Adrenal gland (tissue), 9 donors: ENCODE measurements at regions not wholly inside any gene's neighbourhood (a gene's known extent, or its start where the extent isn't known, plus 50 kb on each side); places are given as distances from the start of the nearest gene placed in this dataset.

Experiments used
- DNase-seq, 7 donors: peaks; one replicate each; pipeline ENCODE4 v3.0.0-alpha.2; 2019 to 2020
- H3K27ac ChIP-seq, 5 donors: fragments of 200-600 bp; sonication (generic) in 4 of 5; 1 replicate in 3 of 5; 2 replicates in 2 of 5; pipeline versions ENCODE4 v1.5.1 to v1.8.0; 2016 to 2020; ENCODE audit warnings: mild to moderate bottlenecking in 1 of 5
- H3K27me3 ChIP-seq: fragments of 200-600 bp; 2 replicates; pipeline ENCODE4 v1.8.0; 2021
- H3K36me3 ChIP-seq, 2 donors: fragments of 200-600 bp; replicated peaks in 1 of 2; 1 replicate in 1 of 2; 2 replicates in 1 of 2; pipeline versions ENCODE4 v1.5.1 to v1.8.0; 2018 to 2022
- H3K4me1 ChIP-seq, 2 donors: fragments of 200-600 bp; replicated peaks in 1 of 2; 1 replicate in 1 of 2; 2 replicates in 1 of 2; pipeline versions ENCODE4 v1.5.1 to v1.8.0; 2018 to 2021
- H3K4me3 ChIP-seq, 4 donors: fragments of 200-600 bp; sonication (generic) in 3 of 4; one replicate each; pipeline ENCODE4 v1.5.1; 2016 to 2018
- H3K9me3 ChIP-seq, 3 donors: fragments of 200-600 bp; sonication (generic) in 1 of 3; replicated peaks in 1 of 3; 1 replicate in 2 of 3; 2 replicates in 1 of 3; pipeline versions ENCODE4 v1.5.1 to v1.8.0; 2016 to 2021
- POLR2A ChIP-seq, 2 donors: fragments of 450-650 bp; IDR thresholded peaks; one replicate each; pipeline ENCODE4 v1.6.1; 2017; ENCODE audit warnings: antibody characterized with exemption in 2 of 2, mild to moderate bottlenecking in 2 of 2, moderate library complexity in 1 of 2
- WGBS, 4 donors: extraction: QIAGEN DNeasy Blood & Tissue Kit in 2 of 4; methylation state at CpG; one replicate each; pipeline versions ENCODE4 v1.1.5 to v1.1.7; 2013 to 2017; 5-methylcytosine and 5-hydroxymethylcytosine counted together
- intact Hi-C, 2 donors: fragments of 100-400 bp; cut with DNase I; formaldehyde crosslinking; loops; one replicate each; pipeline versions ENCODE4 v1.14.1 to v1.15.0; 2022 to 2023
- TF ChIP-seq, protein P1 (sequence below), 6 experiments: fragments of 450-650 bp in 4 of 6; fragments of 200-600 bp in 2 of 6; sonication (generic) in 1 of 6; IDR thresholded peaks; 1 replicate in 5 of 6; 2 replicates in 1 of 6; pipeline versions ENCODE4 v1.5.1 to v1.8.0; 2016 to 2021; ENCODE audit warnings: antibody characterized with exemption in 6 of 6, mild to moderate bottlenecking in 2 of 6, moderate library complexity in 1 of 6
- donor health status: healthy with polysubstance abuse.
- donor health status: Bipolar disorder and iron deficiency.
- donor health status: DM: yes; HTN: yes; CAD: no.
- donor health status: DM: no; HTN: no; CAD: no.
- donor health status: DM: no; HTN: no; CAD: no.

DNA sequence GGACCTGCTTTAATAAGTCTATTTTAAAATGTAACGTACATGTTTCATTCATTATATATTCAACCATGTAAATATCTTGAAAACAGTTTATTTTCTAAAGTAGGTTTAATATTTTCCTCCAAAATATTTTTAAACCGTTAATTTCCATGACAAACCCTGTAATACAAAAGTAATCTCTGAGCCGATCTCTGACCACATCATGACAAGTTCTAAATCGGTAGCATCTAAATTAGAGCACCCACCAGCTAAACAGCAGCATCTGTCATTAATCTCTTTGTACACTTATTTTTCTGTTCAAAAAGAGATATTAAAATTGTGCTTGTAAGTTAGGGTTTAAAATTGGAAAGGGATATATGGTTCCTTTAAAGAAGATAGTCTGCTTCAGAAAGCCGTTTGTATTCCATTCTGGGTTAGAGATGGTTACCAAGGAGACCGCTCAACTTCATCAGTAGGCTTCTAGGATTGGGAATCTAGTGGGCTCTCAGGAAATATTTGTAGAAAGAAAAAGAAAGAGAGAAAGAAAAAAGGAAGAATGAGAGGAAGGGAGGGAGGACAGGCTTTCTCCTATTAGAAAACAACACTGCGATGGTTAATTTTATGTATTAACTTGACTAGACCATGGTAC, 232.5 kb upstream of the FOXN3 start:
- H3K36me3 ChIP-seq, result no peaks in the 10 kb centered on the region
- no peaks in the 10 kb centered on the region for H3K27me3 ChIP-seq
- H3K4me3 ChIP-seq, result no peak overlapping the region
- TF ChIP-seq POLR2A (IDR thresholded peaks at IDR 0.05), result no peak
- TF ChIP-seq, protein P1, sequence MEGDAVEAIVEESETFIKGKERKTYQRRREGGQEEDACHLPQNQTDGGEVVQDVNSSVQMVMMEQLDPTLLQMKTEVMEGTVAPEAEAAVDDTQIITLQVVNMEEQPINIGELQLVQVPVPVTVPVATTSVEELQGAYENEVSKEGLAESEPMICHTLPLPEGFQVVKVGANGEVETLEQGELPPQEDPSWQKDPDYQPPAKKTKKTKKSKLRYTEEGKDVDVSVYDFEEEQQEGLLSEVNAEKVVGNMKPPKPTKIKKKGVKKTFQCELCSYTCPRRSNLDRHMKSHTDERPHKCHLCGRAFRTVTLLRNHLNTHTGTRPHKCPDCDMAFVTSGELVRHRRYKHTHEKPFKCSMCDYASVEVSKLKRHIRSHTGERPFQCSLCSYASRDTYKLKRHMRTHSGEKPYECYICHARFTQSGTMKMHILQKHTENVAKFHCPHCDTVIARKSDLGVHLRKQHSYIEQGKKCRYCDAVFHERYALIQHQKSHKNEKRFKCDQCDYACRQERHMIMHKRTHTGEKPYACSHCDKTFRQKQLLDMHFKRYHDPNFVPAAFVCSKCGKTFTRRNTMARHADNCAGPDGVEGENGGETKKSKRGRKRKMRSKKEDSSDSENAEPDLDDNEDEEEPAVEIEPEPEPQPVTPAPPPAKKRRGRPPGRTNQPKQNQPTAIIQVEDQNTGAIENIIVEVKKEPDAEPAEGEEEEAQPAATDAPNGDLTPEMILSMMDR (IDR thresholded peaks at IDR 0.05), result no peak
- WGBS, 4 donors, result 79 to 87% (median 80%) methylated on average over 7 of the region's 7 CpGs
- no peaks in the 10 kb centered on the region for H3K4me1 ChIP-seq
- no peak for DNase-seq
- intact Hi-C loops, result no loop called here
- H3K27ac ChIP-seq, result no peak overlapping the region
- H3K9me3 ChIP-seq, result no peaks in the 10 kb centered on the region

GRCh38 chr14:89648924-89649323, 231.9 kb upstream of the FOXN3 start:
- DNase-seq, result no peak
- WGBS, 4 donors, result 83 to 93% (median 90%) methylated on average over 5 of the region's 5 CpGs
- intact Hi-C loops, result no loop called here

DNA sequence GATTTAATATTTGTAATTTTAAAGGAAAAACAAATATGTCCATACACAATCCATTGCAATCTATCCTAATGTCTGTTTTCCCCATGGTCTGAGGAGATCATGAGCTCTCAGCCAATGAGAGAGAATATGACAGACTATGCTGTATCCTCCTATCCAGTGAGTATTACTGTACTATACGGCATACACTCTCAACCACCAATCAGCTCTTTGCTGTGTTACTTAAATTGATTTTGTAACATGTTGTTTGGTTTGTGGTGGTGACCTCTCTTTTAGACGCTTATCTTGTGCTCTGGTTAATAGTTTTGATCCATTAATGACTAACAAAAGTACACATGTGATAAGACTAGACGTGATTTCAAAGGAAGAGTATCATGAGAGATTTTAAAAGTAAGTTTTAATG, 231.5 kb upstream of the FOXN3 start:
- intact Hi-C loops, result no loop called here
- WGBS, 4 donors, result 75 to 83% (median 76%) methylated on average over 3 of the region's 3 CpGs
- Histone ChIP-seq H3K4me1 (no peaks in the 10 kb centered on the region), H3K9me3 (no peaks in the 10 kb centered on the region), H3K4me3 (no peak overlapping the region), H3K36me3 (no peaks in the 10 kb centered on the region), H3K27me3 (no peaks in the 10 kb centered on the region), H3K27ac (no peak overlapping the region)
- TF ChIP-seq POLR2A (IDR thresholded peaks at IDR 0.05), result no peak
- TF ChIP-seq, protein P1 (IDR thresholded peaks at IDR 0.05), result no peak
- no peak for DNase-seq

More at GRCh38 chr14:89648924-89649323, 231.9 kb upstream of the FOXN3 start:
- no peak overlapping the region for H3K4me3 ChIP-seq
- no peak overlapping the region for H3K27ac ChIP-seq
- TF ChIP-seq, protein P1 (IDR thresholded peaks at IDR 0.05), result no peak
- TF ChIP-seq POLR2A (IDR thresholded peaks at IDR 0.05), result no peak
- no peaks in the 10 kb centered on the region for H3K4me1 ChIP-seq
- H3K9me3 ChIP-seq, result no peaks in the 10 kb centered on the region
- H3K27me3 ChIP-seq, result no peaks in the 10 kb centered on the region
- no peaks in the 10 kb centered on the region for H3K36me3 ChIP-seq

DNA sequence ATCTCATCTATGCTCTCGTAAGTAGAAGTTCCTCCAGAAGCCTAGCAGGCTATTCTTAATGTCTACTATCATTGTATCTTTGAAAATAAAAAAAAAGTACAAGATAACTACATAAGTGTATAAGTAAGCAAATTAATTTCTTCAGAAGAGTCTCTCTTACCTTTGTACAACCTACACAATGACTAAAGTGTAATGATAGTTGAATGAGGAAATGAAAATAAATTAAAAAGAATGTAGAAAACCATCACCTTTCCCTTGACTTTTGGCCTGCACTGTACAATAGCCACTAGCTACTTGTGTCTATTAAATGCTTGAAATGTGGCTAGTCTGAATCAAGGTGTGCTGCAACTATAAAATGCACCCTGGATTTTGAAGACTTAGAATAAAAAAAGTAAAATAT, 229.9 kb upstream of the FOXN3 start:
- WGBS, 4 donors, result 98 to 100% (median 100%) methylated on average over 1 of the region's 1 CpG
- H3K9me3 ChIP-seq, result no peaks in the 10 kb centered on the region

More for the DNA sequence above, 229.9 kb upstream of the FOXN3 start:
- H3K4me3 ChIP-seq, result no peak overlapping the region
- H3K4me1 ChIP-seq, result no peaks in the 10 kb centered on the region
- TF ChIP-seq POLR2A (IDR thresholded peaks at IDR 0.05), result no peak
- TF ChIP-seq, protein P1 (IDR thresholded peaks at IDR 0.05), result no peak
- no peaks in the 10 kb centered on the region for H3K27me3 ChIP-seq
- H3K27ac ChIP-seq, result no peak overlapping the region
- no peaks in the 10 kb centered on the region for H3K36me3 ChIP-seq
- intact Hi-C loops, result no loop called here
- no peak for DNase-seq
